G401 (cell line): ENCODE measurements at regions not wholly inside any gene's neighbourhood (a gene's known extent, or its start where the extent isn't known, plus 50 kb on each side); places are given as distances from the start of the nearest gene placed in this dataset.

Experiments used
- DNase-seq: peaks from one replicate; pipeline ENCODE4 v3.0.0-alpha.2; 2015; ENCODE audit warnings: low spot score
- in situ Hi-C: cut with HindIII; loops from 2 replicates; pipeline ENCODE4 v1.10.0; 2016; ENCODE audit warnings: low sequenced_read_pairs, mixed read lengths

DNA sequence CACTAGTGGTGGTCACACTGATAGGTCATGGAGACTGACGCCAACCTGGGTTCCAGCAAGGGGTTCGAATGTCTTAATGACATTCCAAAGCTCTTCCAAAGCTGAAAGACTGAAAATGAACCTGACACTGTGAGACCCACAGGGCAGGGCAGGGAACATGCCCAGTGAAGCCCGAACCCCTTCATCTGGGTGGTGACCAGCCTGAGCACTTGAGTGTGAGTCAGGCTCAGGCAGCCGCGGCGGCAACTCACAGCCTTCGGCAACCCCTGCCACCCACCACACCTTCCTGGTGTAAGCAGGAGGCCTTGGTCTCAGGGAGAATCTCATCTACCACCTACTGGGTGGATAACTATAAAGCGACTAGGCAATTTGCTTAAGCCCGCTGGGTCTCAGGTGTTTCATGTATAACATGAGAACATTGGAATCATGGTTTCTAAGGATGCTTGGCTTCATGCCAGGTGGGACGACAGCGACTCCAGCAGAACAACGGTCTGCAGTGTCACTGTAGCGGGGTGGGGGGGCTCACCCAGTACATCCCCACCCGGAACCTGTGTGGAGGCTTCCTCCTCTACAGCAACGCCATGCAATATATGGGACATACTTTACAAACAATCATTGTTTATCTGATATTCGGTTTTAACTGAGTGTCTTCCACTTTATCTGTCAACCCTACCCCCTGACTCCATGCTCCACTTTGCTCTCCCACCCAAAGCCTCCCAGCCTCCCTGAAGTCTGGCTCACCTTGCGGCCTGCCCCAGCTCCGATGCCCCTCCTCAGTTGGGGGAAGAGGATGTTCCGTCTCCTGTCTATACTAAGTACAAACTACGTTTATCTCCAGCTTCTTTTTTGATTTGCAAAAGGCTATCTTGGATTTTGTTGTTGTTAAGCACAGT, 125.0 kb upstream of the MEF2A start:
- in situ Hi-C loops: no loop called here
- DNase-seq: no peak

DNA sequence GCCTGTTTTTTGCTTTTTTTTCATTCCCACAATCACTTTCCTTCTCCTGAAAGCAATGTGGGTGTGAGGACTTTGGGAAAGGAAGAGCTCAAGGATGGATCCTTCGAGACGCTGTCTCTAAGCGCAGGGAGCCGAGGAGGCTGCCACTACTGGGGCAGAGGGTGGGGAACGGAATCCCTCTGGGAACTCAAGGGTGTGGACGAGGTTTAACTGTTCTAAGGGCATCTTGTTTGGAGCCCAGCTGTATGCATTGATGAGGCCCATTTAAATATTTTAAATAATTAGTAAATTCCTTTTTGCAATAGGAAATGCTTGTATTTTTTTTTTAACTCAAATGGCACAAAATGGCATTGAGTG, 124.4 kb upstream of the MEF2A start:
- DNase-seq: no peak
- in situ Hi-C loops: no loop called here

DNA sequence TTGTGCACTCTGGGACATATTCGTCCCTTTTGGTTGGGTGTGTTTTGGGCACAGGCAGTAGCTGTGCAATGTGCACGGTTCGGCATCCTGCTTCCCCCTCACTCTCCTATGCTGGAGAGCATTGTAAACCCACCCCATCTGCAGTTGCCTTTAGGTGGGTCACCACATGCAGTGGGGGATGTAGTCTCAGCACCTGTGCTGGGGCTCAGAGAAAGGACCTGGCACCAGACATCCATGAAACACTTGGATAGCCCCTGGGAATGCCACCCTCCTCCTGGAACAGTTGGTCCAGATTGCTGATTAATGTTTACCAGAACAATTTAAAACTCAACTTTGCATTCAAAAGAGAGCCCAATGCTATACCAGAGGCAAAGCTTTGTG, 123.9 kb upstream of the MEF2A start:
- DNase-seq: no peak
- in situ Hi-C loops: no loop called here

DNA sequence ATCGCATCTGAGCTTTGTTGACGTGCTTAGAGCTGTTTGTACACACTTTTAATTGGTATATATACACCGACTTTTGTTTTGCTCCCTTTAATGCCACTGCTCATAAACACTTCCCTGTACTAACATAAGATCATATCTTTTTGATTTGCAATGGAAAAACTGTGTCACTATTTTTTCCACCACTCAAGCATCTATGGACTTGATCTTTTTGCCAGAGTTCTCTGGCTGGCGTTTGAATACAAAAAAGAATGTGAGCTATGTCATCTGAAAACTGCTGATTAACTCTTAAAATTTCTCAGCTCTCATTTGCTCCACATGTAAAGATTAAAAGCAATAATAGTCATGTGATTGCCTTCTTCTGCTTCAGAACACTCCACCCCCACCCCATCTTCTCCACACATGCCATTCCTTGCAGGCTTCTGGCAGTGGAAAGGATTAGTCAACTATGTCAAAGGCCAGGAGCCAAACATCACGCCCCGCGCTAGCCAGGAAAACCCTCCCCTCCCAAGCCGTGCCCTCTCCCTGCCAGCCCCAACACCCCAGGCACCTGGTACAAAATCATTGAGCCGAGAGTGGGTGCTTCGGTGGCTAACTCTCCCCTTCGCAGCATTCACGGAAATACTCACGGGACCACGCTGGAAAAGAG, 123.4 kb upstream of the MEF2A start:
- no peak for DNase-seq
- in situ Hi-C loops: no loop called here

DNA sequence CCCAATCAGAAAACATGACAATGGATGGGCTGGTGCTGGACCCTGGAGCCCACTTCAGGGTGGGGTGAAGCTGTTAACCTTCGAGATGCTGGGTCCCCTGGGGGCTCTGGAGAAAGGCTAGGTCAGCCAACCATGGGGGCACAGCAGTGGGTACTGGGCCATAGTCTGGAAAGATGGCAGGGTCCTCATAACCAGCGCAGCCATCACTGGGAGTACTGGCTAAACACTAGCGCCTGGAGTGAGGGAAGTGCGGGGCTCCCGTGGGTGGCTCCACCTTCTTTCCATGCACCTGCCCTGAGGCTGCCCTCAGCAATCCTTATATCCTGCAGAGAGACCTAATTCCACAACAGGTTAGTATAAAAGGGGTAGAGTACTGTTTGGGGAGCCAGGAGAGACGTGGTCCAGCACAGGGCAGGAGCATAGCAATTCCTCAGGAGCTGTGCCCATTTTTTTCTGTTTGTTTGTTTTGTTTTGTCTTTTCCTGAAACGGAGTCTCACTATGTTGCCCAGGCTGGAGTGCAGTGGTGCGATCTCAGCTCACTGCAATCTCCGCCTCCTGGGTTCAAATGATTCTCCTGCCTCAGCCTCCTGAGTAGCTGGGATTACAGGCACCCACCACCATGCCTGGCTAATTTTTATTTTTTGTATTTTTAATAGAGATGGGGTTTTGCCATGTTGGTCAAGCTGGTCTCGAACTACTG, 122.6 kb upstream of the MEF2A start:
- no peak for DNase-seq
- in situ Hi-C loops: no loop called here

DNA sequence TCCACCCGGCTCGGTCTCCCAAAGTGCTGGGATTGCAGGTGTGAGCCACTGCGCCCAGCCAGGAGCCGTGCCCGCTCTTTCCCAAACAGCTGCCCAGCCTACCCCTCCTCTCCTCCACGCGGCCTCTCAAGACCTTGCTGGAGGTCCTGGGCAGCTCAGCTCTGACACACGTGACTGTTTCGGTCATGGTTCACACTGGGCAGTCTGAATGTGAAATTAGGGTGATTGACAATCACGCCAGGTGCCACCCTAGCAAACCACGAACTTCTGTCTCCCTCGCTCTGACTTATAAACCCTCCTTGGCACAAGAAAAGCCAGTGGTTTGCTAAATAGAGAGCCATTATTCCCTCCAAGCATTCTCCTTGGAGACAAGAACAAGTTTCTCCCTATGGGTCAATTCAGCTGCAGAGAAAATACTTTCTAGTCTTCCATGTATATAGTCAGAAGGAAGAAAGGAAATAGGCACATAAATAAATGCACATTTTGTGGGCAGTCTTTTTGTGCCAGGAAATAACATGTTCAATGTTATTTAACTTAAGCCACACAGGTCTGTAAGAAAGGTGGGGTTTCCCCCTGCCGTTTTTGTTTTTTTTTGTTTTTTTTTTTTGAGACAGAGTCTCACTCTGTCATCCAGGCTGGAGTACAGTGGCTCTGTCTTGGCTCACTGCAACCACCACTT, 121.9 kb upstream of the MEF2A start:
- DNase-seq: no peak
- in situ Hi-C loops: no loop called here

DNA sequence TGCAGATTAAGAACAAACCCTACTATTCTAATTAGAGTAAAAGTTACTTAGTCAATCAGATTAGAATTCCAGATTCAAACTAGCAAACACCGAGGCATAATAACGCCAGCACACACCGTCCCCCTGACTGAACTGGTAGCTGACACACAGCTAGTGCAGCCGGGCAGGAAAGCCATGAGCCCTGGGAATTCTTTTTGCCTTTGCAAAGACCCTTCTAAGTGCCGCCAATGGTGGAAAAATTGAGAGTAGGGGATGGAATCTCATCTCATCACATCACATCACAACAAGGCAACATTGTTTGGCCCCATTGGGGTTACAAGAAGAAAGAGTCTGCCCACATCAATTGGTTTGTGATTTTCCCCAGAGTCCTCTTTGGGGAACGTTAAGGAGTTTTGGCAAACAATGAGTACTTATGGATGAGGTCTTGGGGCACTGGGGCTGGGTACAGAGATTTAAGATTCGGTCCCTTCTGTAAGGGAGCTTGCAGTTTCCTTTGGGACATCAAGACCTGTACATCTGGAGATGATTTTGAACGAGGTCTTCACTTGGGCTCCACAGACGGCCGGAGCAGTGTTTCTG, 120.4 kb upstream of the MEF2A start:
- no peak for DNase-seq
- in situ Hi-C loops: no loop called here

DNA sequence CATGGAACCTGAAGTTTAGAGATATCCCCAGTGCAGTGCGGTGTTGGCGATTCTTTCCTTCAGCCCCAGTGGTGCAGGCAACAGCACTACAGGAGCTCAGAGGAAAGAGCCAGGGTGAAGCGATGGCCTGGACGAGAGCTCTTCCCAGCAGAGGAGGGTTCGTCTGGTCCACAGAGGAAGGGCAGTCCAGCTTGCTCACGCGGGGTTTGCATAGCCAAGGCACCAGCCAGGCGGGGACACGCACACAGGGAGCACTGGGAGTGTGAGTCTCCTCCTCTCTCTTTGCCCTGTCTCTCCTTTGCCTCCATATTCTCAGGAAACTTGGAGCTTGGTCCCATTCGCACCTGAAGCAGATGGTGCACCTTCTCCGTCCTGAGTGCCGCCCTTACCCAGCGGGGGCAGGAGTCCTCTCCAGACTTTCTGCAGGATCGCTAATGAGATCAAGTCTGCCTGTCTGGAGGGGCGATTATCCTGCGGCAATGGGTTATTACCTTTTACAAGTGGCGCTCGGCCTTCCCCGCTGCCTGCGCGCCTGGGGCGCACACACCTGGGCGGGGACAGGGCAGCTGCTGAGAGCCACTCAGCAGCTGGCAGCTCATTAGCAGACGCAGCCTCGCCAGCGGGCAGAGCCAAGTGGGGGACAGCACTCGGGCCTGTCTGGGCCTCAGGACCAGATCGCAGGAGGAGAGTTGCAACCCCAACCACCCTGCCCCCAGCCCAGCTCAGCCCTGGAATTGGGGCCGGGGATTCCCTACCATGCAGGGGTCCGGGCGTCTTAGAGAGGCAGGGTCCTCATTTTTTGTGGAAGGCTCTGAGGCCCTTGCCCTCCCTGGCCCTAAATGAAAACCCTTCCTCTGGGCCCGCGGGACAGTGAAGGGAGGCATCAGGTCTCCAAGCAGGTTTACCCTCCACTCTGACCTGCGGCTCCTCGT, 119.0 kb upstream of the MEF2A start:
- in situ Hi-C loops: no loop called here
- DNase-seq: peak; percentile 12

DNA sequence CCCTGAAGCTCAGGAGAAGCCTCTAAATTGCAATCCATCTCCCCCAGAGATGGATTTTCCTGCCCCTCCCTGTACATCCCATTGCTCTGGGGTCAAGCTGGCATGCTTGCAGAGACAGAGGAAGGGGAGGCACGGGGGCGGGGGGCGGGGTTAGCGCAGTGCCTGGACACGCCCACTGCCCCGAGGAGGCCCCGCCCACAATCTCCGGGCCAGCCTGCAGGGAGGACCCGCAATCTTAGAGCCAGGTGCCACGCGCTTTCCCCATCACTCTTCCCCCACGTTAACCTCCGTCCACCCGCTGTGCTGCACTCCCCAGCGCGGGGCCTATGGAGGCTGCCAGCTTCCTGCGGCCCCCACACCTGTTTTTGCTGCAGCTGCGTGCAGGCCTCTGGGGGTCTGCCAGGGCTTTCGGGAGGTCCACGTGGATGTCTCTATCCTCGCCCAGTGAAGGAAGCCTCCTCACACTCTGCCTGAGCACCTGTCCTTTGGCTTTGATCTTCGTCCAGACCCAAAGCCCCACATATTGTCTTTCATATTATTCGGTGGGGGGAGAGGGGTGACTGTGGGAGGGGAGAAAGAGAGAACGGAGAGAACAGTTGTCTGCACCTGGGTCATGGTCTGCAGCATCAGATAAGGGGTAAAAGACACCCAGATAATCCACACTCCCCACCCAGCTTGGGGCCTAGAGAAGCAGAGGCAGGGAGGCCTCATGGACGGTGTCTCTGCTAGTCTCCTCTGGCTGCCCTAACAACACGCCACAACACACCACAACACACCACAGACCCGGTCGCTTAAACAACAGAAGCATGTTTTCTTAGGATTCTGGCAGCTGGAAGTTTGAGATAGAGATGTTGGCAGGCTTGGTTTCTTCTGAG, 118.0 kb upstream of the MEF2A start:
- no peak for DNase-seq
- in situ Hi-C loops: no loop called here

DNA sequence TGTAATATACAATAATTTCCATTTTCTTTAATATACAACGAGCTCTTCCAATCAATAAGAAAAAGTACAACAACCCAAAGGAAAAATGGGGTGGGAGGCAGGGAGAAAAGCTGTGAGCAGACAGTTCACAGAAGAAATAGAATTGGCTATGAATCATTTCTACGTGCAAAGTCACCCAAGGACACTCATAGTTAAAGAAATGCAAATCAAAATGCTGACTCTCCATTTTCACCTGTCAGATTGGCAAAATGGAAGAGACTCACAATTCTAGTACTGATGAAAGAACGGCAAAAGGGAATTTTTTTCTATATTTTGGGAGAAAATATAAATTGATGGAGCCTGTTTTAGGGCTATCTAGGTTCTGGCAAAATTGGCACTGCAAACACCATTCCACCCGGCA, 116.3 kb upstream of the MEF2A start:
- DNase-seq: no peak
- in situ Hi-C loops: no loop called here

DNA sequence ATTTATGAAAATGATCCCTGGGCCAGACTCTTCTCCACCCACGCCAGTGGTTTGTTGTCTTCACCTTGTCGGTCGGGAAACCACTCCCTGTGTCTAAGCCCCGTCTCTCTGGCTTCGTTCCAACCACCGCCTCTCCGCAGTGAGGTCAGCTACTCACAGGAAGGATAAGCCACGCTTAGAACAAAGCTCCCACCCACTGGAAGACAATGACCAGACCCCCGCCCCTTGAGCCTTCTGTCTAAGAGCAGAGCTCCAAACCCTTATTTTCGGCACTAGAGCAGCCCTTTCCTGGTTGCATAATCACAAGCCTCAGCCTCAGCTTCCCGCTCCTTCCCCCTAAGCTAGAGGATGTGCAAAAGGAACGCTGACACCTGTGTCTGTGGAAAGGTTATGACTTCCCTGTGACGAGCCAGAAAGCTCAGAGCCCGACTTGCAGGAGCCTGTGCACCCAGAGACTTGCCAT, 114.9 kb upstream of the MEF2A start:
- DNase-seq: no peak
- in situ Hi-C loops: no loop called here

DNA sequence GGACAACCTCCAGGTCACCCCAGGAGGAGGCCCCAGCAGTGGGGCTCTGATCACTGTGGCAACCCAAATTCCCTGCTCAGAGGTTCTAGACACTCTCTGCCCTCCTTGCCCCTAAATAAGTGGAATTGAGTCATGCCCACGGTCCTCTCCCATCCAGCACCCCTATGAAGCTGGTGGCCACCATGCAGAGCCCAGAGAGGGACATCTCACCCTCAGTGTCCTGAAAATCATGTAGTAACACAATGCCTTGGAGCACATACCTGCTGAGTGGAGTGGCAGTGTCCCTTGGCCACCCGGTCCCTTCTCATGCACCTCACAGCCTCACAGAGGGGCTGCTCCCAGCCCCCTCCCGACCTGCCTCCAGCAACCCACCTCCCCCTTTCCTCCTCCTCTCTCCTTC, 114.3 kb upstream of the MEF2A start:
- no peak for DNase-seq
- in situ Hi-C loops: no loop called here

DNA sequence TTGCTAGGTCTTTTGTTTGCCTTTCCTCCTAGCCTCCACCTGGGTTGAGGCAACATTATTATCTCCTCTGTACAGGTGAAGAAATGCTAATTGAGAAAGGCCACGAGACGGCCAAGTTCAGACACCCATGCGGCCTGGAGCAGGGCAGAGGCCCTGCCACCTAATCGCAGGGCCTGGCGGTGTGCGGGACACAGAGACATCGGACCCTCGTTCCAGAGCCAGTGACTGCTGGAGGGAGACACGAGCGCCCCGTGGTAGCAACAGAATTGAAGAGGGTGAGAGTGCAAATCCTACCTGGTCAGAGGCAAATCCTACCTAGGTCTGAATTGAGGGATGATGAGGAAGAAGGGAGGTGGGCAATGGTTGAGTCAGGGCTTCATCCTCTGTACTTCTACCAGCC, 113.8 kb upstream of the MEF2A start:
- DNase-seq: no peak
- in situ Hi-C loops: no loop called here

DNA sequence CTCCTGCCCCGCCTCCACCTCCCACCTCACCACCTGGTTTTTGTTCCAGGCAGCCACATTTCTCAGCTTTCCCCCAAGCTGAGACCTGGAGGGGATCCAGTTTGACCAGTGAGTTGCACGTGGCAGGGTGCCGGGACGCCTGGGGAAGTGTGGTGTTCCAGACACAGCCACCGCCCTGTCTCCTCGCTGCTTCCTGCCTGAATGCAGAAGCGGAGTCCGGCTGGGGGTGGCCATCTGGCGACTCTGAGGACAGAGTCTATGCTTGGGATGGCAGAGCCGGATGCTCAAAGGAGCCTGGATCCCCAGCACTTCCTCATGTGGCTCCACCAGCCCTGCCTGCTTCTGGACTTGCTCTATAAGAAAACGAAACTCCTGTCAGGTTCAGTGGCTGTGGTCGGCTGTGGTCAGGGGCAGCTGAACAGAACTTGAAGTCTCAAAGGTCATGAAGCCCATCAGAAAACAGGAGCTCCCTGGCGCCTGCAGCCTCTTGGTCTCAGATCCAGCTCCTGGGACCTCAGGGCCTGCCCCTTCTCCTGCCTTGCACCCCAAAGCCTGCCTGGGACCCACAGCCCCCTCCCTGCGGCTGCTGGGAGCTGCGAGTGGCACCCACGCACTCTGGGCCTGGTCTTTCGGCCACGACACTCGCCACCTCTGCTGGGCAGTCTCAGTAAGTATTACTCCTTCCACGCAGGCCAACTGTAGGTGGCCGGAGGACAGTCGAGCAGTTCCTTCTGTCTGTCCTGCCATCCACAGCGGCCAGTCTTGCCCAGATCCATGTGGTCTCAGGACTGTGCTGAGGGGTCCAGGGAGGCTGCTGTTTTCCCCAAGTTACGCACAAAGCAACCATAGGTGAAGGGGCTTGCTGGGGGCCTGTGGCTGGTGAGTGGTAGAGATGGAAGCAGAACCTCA, 112.8 kb upstream of the MEF2A start:
- in situ Hi-C loops: no loop called here
- DNase-seq: peak; percentile 86

DNA sequence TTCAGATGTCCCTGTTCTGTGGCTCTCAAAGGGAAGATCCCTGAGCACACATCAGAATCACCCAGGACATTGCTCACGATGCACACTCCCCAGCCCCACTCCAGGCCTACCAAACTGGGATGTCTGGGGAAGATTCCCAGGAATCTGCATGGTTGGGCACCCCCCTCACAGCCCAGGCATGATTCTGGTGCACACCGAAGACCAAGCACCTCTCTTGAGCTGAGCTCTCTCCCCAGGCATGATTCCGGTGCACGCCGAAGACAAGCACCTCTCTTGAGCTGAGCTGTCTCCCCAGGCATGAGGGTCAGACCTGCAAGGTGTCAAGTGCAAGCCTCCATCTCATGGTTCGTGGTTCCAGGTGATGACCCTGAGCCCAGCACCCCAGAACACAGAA, 112.2 kb upstream of the MEF2A start:
- in situ Hi-C loops: no loop called here
- DNase-seq: no peak

DNA sequence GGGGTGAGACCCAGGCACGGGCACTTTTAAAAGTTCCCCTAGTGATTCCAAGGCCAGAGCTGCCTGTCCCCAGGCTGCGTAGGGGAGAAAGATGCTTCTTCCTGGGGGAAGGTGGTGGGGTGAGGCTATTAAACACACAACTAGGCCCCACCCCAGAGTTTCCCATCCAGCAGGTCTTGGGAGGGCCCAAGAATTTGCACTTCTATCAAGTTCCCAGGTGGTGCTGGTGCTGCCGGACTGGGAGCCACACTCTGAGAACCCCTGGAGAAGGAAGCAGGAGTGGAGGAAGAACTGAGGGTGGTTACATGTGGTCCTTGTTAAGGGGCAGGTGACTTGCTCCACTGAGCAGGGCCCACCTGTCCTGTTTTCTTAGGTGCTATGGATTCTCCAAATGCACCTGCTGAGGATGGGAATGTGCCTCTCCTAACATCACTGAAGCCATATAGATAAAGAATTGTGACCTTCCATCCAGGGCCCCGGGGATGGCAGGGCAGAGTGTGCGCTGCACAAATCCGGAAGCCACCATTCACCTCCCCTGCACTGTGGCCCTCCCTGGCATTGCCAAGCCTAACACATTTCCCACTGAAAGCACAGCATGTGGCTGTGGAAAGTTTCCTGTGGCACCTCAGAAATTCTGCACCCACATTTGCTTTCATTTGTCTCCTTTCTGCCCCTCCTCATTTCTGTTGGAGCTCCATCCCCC, 111.5 kb upstream of the MEF2A start:
- DNase-seq: no peak
- in situ Hi-C loops: no loop called here
